ENCODE measurements at regions not wholly inside any gene's neighbourhood (a gene's known extent, or its start where the extent isn't known, plus 50 kb on each side); places are given as distances from the start of the nearest gene placed in this dataset.

DNA sequence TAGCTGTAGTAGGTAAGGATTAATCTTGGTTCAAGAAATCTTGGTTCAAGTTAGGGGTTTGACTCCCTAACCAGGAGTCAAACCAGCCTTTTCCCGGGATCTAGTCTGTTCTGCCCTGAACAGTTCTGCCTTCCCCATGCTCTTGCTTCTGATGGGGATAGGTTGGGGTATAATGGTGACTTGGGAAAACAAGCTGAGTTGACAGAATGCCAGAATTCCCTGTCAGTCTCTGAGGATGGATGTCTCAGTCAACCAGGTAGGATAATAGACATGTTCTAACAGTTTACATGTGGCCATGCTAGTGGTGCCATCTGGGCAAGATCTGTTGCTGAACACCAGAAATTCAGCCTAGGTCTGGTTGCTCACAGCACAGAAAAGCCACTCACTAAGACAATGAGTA, 51.4 kb downstream of the RAB40AL start:
- no CpG with 5 or more reads among the region's 1 CpG for WGBS (ENCODE audit: insufficient coverage)
- Mint-ChIP-seq H3K4me1 (no peaks in the 10 kb centered on the region), H3K36me3 (no peaks in the 10 kb centered on the region), H3K4me3 (no peak overlapping the region), H3K27me3 (peaks cover 3 to 25% of the 10 kb centered on the region in 2 donors), H3K9me3 (no peaks in the 10 kb centered on the region), H3K27ac (no peak overlapping the region)
- H3K27me3 ChIP-seq (replicated peaks in 1 of 2; ENCODE audit: control insufficient read depth in 2 of 2, extremely low read depth in 1 of 2, insufficient read depth in 2 of 2, low read length in 1 of 2), result no peaks in the 10 kb centered on the region
- DNase-seq, result no peak
- ChIA-PET POLR2A (interaction anchor here in 1 of 2 donors (0.8 kb wide), 1 partner anchor 124 kb away, joined by 3 read pairs; no protein-coding TSS in a partner anchor), CTCF (no interaction called here)
- no peaks in the 10 kb centered on the region for H3K4me1 ChIP-seq (ENCODE audit: control insufficient read depth in 1 of 2, extremely low read depth in 1 of 2, insufficient read depth in 2 of 2, low read length in 2 of 2)
- H3K9me3 ChIP-seq, result no peaks in the 10 kb centered on the region
- H3K27ac ChIP-seq (ENCODE audit: low read length), result no peak overlapping the region
- H3K4me3 ChIP-seq (ENCODE audit: control insufficient read depth in 1 of 2, extremely low read depth in 1 of 2, low read length in 1 of 2), result no peak overlapping the region
- ATAC-seq (replicated peaks in 1 of 4), result no peak
- H3K36me3 ChIP-seq (ENCODE audit: control insufficient read depth in 2 of 2, extremely low read depth in 1 of 2, insufficient read depth in 1 of 2, low read length in 1 of 2), result no peaks in the 10 kb centered on the region

DNA sequence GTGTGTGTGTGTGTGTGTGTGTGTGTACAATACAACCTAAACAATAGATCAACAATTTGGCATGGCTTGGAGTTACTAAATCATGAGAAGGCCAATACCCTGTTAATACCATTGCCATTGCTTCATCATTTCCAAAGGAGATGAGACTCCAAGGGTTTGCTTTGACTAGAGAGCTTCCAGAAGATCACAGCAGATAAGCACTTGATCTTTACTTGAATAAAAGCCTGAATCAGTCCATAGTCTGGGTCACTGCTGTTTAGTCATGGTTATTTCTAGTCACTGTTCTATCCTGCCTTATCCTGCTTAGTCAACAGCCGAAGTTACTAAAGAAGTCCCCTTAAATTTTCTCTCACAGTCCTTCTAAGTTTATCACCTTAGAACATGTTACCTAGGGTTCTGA, 58.2 kb downstream of the RAB40AL start:
- Mint-ChIP-seq H3K9me3 (no peaks in the 10 kb centered on the region), H3K4me3 (no peak overlapping the region), H3K4me1 (no peaks in the 10 kb centered on the region), H3K36me3 (no peaks in the 10 kb centered on the region), H3K27me3 (peaks cover 0 to 9% of the 10 kb centered on the region in 2 donors), H3K27ac (no peak overlapping the region)
- Histone ChIP-seq H3K27ac (ENCODE audit: low read length) (no peak overlapping the region), H3K4me1 (ENCODE audit: control insufficient read depth in 1 of 2, extremely low read depth in 1 of 2, insufficient read depth in 2 of 2, low read length in 2 of 2) (no peaks in the 10 kb centered on the region), H3K4me3 (ENCODE audit: control insufficient read depth in 1 of 2, extremely low read depth in 1 of 2, low read length in 1 of 2) (no peak overlapping the region), H3K9me3 (no peaks in the 10 kb centered on the region), H3K27me3 (replicated peaks in 1 of 2; ENCODE audit: control insufficient read depth in 2 of 2, extremely low read depth in 1 of 2, insufficient read depth in 2 of 2, low read length in 1 of 2) (no peaks in the 10 kb centered on the region), H3K36me3 (ENCODE audit: control insufficient read depth in 2 of 2, extremely low read depth in 1 of 2, insufficient read depth in 1 of 2, low read length in 1 of 2) (no peaks in the 10 kb centered on the region)
- CTCF ChIA-PET, result interaction anchor here in 1 of 2 donors (0.5 kb wide), 1 partner anchor 57 kb away, joined by 7 read pairs; no protein-coding TSS in a partner anchor
- no peak for ATAC-seq (replicated peaks in 1 of 4)
- WGBS (ENCODE audit: insufficient coverage), result no CpG with 5 or more reads among the region's 1 CpG
- no peak for DNase-seq
- POLR2A ChIA-PET, result no interaction called here

DNA sequence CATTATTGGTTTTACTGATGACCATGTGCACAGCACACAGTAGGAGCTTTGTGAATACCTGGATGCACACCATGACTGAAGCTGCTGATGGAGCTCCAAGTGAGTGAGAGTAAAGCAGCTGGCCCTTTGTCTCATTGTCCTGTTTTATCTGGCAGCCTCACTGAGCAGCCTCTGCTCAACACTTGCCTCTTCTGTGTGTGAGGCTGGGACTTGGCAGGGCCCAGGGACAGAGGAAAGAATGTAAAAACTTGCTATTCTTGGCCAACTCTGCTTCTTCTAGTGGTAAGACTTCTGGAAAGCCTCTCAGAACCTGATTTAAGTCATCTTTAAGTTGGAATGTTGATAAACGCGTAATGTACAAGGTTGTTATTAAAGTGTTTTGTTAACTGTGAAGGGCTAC, 61.4 kb downstream of the BEX1 start:
- Histone ChIP-seq H3K27ac (ENCODE audit: low read length) (no peak overlapping the region), H3K4me1 (ENCODE audit: control insufficient read depth in 1 of 2, extremely low read depth in 1 of 2, insufficient read depth in 2 of 2, low read length in 2 of 2) (no peaks in the 10 kb centered on the region), H3K9me3 (no peaks in the 10 kb centered on the region), H3K4me3 (ENCODE audit: control insufficient read depth in 1 of 2, extremely low read depth in 1 of 2, low read length in 1 of 2) (no peak overlapping the region), H3K27me3 (replicated peaks in 1 of 2; ENCODE audit: control insufficient read depth in 2 of 2, extremely low read depth in 1 of 2, insufficient read depth in 2 of 2, low read length in 1 of 2) (no peaks in the 10 kb centered on the region), H3K36me3 (ENCODE audit: control insufficient read depth in 2 of 2, extremely low read depth in 1 of 2, insufficient read depth in 1 of 2, low read length in 1 of 2) (no peaks in the 10 kb centered on the region)
- no peak overlapping the region for H3K27ac Mint-ChIP-seq
- no peaks in the 10 kb centered on the region for H3K36me3 Mint-ChIP-seq
- H3K4me3 Mint-ChIP-seq, result no peak overlapping the region
- ChIA-PET POLR2A (no interaction called here), CTCF (no interaction called here)
- no peak for ATAC-seq (replicated peaks in 1 of 4)
- WGBS (ENCODE audit: insufficient coverage), result no CpG with 5 or more reads among the region's 2 CpGs
- no peaks in the 10 kb centered on the region for H3K4me1 Mint-ChIP-seq
- peaks cover 0 to 29% of the 10 kb centered on the region in 2 donors for H3K27me3 Mint-ChIP-seq
- DNase-seq, result no peak
- no peaks in the 10 kb centered on the region for H3K9me3 Mint-ChIP-seq
